ENCODE measurements at regions not wholly inside any gene's neighbourhood (a gene's known extent, or its start where the extent isn't known, plus 50 kb on each side); places are given as distances from the start of the nearest gene placed in this dataset.

DNA sequence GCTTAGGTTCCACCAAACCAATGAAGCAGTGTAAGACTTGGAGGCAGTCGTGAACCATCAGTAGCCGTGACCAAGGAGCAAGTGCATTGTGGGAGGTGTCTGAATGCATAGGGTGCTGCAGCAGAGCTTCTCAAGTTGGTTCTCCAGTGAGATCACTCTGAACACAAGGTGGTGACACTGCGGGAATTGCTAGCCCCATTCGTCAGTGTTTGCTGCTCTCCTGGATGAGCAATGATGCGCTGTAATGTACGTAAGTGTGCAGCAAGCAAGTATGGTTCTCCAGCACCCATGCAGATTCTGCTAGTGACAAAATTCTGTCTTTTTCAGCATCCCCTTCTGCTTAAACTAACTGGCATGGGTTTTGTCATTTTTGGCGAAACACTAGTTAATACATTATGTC is 97.6 kb upstream of the HTR2A start:
- no peaks in the 10 kb centered on the region for H3K4me1 ChIP-seq
- intact Hi-C loops (cut with DNase I), result no loop called here
- H3K36me3 ChIP-seq, result no peaks in the 10 kb centered on the region
- no peaks in the 10 kb centered on the region for H3K9me3 ChIP-seq
- no peak overlapping the region for H3K4me3 ChIP-seq
- H3K27ac ChIP-seq, result no peak overlapping the region
- no peak for DNase-seq (ENCODE audit: extremely low spot score in 2 of 2)
- no peaks in the 10 kb centered on the region for H3K27me3 ChIP-seq
- TF ChIP-seq POLR2A (IDR thresholded peaks at IDR 0.05) (no peak), POLR2AphosphoS5 (IDR thresholded peaks at IDR 0.05; ENCODE audit: insufficient read depth in 1 of 2, low read depth in 1 of 2) (no peak)
- TF ChIP-seq, protein P1, sequence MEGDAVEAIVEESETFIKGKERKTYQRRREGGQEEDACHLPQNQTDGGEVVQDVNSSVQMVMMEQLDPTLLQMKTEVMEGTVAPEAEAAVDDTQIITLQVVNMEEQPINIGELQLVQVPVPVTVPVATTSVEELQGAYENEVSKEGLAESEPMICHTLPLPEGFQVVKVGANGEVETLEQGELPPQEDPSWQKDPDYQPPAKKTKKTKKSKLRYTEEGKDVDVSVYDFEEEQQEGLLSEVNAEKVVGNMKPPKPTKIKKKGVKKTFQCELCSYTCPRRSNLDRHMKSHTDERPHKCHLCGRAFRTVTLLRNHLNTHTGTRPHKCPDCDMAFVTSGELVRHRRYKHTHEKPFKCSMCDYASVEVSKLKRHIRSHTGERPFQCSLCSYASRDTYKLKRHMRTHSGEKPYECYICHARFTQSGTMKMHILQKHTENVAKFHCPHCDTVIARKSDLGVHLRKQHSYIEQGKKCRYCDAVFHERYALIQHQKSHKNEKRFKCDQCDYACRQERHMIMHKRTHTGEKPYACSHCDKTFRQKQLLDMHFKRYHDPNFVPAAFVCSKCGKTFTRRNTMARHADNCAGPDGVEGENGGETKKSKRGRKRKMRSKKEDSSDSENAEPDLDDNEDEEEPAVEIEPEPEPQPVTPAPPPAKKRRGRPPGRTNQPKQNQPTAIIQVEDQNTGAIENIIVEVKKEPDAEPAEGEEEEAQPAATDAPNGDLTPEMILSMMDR (IDR thresholded peaks at IDR 0.05), result no peak

DNA sequence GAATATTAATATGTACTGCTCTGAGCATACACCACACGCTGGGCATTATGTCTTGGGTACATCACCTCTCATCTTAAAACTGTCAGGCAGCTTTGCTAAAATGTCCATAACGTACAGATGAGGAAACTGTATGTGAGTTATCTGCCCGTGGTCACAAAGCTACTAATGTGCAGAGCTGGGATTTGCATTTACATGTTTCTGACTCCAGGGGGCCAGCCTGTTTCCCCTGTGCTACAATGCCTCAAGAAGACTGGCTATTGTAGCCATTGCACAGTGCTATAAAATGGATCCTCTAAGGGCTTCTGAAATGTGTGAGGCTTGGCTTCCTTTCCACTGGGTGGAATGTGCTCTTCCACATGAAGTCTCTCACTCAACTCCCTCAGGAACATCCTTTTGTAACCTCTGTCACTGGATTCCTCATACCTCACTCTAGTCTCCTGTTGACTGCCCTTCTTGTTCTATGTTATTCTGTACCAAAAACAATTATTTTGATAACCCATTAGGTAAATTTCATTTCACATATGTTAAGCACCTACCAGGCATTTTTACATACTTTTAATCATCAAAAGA is 95.6 kb upstream of the HTR2A start:
- Histone ChIP-seq H3K9me3 (no peaks in the 10 kb centered on the region), H3K27ac (no peak overlapping the region), H3K4me1 (no peaks in the 10 kb centered on the region), H3K27me3 (no peaks in the 10 kb centered on the region), H3K36me3 (no peaks in the 10 kb centered on the region), H3K4me3 (no peak overlapping the region)
- intact Hi-C loops (cut with DNase I), result no loop called here
- TF ChIP-seq, protein P1 (IDR thresholded peaks at IDR 0.05), result no peak
- no peak for TF ChIP-seq POLR2A (IDR thresholded peaks at IDR 0.05)
- no peak for TF ChIP-seq POLR2AphosphoS5 (IDR thresholded peaks at IDR 0.05; ENCODE audit: insufficient read depth in 1 of 2, low read depth in 1 of 2)
- DNase-seq (ENCODE audit: extremely low spot score in 2 of 2), result no peak

DNA sequence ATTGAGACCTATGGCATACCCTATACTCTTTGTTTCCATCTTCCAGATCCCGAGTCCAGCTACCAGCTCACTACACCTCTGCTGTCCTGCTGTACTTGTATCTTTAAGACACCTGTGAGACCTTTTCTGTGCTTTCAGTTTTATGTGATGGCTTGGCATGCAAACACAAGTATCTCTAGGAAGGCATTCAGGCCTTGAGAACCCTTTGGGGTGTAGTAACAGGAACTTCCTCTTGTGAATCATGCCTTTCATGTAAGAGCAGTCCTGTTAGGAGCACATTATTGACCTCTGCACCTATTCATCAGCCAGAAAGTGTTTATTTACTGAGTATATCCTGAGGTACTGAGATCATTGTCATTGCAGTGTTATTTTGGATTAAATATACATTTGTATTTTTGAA is 87.0 kb upstream of the HTR2A start:
- H3K36me3 ChIP-seq, result no peaks in the 10 kb centered on the region
- H3K4me1 ChIP-seq, result no peaks in the 10 kb centered on the region
- intact Hi-C loops (cut with DNase I), result no loop called here
- TF ChIP-seq POLR2AphosphoS5 (IDR thresholded peaks at IDR 0.05; ENCODE audit: insufficient read depth in 1 of 2, low read depth in 1 of 2) (peak in 1 of 2 donors; percentile 49), POLR2A (IDR thresholded peaks at IDR 0.05) (no peak)
- TF ChIP-seq, protein P1 (IDR thresholded peaks at IDR 0.05), result no peak
- H3K4me3 ChIP-seq, result no peak overlapping the region
- H3K9me3 ChIP-seq, result no peaks in the 10 kb centered on the region
- no peaks in the 10 kb centered on the region for H3K27me3 ChIP-seq
- no peak for DNase-seq (ENCODE audit: extremely low spot score in 2 of 2)
- no peak overlapping the region for H3K27ac ChIP-seq

DNA sequence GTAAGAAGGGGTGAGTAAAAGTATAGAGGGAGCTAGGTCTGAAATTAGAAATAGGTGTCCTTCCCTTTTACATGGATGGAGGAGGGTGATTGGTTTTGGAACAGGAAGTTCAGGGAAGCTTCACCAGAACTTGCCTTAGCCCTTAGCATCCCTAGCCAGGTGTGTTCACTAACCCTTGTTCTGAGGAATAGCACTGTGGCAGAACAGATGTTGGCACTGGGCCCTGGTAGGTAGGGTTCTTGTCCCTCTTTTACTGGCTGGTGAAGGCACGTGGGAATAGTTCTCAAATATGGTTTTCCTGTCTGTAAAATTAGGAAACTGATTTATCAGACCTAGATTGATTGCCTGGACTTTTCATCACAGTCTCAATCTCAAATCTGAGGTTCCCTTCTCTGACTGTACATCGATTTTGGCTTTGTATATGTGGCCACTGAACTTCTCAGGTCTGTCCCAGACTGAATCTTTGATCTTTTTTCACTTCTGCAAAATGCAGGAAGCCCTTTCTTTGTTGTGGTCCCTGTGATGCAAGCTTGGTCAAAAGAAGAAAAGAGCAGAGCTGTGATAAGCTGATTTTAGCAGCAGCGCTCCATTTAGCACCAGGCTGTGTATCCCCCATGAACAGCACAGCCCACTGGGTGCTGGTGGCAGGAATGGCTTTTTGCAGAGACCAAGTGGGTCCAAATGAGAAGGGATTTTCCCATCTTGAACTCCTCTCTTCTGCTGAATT is 86.2 kb upstream of the HTR2A start:
- Histone ChIP-seq H3K9me3 (no peaks in the 10 kb centered on the region), H3K27ac (no peak overlapping the region), H3K4me1 (no peaks in the 10 kb centered on the region), H3K27me3 (no peaks in the 10 kb centered on the region), H3K36me3 (no peaks in the 10 kb centered on the region), H3K4me3 (no peak overlapping the region)
- DNase-seq (ENCODE audit: extremely low spot score in 2 of 2), result no peak
- TF ChIP-seq, protein P1 (IDR thresholded peaks at IDR 0.05), result no peak
- TF ChIP-seq POLR2AphosphoS5 (IDR thresholded peaks at IDR 0.05; ENCODE audit: insufficient read depth in 1 of 2, low read depth in 1 of 2) (no peak), POLR2A (IDR thresholded peaks at IDR 0.05) (no peak)
- intact Hi-C loops (cut with DNase I), result no loop called here

GRCh38 chr13:46975173-46975572 is 78.3 kb upstream of the HTR2A start:
- Histone ChIP-seq H3K27ac (no peak overlapping the region), H3K4me1 (no peaks in the 10 kb centered on the region), H3K4me3 (no peak overlapping the region), H3K27me3 (no peaks in the 10 kb centered on the region), H3K36me3 (no peaks in the 10 kb centered on the region), H3K9me3 (peaks cover 14% of the 10 kb centered on the region)
- no peak for DNase-seq (ENCODE audit: extremely low spot score in 2 of 2)
- TF ChIP-seq POLR2AphosphoS5 (IDR thresholded peaks at IDR 0.05; ENCODE audit: insufficient read depth in 1 of 2, low read depth in 1 of 2), result no peak
- TF ChIP-seq, protein P1 (IDR thresholded peaks at IDR 0.05), result no peak
- no peak for TF ChIP-seq POLR2A (IDR thresholded peaks at IDR 0.05)
- intact Hi-C loops (cut with DNase I), result no loop called here

Data from vagina (tissue), 2 donors.